GM18868 (cell line): ENCODE measurements at regions not wholly inside any gene's neighbourhood (a gene's known extent, or its start where the extent isn't known, plus 50 kb on each side); places are given as distances from the start of the nearest gene placed in this dataset.

Source experiments
- ATAC-seq: cut with Tn5 transposase; IDR thresholded peaks from one replicate; pipeline ENCODE4 v1.9.1; 2021; ENCODE audit warnings: mild to moderate bottlenecking, moderate library complexity; ENCODE audit not compliant: unreplicated experiment

DNA sequence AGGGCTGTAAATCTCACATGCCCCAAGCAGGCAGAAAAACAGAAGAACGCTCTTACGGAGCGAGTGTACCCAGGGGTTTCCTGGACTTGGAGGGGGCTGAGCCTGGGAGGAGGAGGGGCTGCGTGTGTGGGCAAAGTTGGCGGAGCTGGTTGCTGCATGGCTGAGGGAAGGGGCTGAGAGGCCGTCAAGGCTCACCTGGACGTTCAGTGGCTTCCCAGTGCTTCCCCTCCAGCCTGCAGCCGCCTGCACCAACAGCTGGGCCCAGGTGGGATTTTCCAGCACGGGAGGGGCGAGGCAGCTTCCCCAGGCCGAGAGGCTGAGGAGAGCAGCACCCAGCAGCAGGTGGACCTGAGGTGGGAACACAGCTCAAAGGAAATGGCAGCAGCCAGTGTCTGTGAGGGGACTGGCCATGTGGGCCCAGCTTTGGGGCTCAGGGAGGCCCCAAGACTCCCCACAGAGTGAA lies 70.6 kb upstream of the CTDP1 start:
- no peak for ATAC-seq

DNA sequence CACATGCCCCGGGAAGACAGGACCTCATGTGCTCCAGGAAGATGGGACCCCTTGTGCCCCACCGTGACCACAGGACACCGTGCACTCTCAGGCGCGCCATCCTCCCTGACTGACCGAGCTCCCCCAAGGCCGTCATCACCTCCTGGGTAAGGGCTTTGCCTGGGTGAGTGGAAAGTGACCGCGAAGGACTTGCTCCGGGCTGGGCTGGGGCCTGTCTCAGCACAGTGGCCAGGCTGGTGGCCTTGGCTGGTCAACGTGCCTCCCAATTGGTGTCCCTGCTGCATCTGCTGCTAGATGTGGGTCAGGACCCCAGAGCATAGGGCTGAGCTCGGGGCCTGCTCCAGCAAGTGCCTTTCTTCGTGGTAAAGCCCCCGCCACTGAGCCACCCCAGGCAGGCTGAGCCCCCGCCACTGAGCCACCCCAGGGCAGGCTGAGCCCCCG lies 69.7 kb upstream of the CTDP1 start:
- ATAC-seq = no peak

DNA sequence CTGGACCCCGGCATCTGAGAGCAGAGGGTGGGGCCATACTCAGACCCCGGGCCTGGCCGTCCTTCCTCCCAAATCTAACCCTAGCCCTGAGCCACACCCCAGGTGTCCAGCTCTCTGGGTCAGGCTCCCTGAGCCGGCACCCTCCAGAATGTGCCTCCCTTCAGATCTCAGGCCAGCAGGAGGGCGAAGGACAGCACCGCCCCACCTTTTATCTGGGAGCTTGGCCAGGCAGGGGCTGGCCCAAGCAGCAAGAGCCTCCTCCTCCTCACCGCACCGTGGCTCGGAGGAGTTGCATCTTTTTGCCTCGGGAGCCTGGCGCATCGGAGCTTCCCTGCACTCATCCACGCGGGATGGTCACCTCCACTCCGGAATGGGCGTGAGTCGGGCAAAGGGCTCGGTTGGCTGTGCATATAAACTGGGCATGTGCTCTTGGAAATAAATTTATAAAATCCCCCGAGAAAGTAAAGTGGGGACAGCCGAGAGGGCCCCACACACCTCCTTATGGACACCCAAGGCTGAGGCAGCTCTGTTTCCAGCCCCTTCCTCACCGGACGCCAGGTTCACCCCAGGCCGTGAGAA lies 69.1 kb upstream of the CTDP1 start:
- no peak for ATAC-seq

DNA sequence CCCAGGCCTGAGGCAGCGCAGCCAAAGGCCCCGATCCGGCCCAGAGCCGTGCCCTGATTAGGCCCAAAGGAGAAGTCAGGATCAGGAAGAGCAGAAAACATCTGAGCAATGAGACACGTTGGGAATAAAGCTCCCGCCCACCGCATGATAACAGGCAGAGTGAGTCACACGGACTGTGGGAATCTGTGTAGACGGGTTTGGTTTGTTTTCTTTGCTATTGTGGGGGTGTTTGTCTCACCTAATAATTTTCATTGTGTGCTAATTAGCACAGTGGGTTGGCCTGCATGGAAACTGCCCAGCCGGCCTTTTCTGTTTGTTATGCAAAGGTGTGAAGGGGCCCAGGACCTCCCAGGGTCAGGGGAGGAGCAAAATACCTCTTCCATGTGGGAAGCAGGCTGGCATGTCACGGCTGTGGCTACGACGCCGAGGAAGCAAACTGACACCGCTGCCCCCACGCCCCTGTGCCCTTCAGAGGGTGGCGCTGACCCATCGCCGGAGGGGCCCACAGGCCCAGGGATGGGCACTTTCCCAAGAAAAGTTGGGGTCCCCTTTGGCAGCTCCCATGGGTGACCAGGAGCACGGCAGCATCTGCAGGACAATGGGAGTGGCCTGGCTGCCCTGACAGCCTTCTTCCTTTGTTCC lies 68.4 kb upstream of the CTDP1 start:
- ATAC-seq = no peak

DNA sequence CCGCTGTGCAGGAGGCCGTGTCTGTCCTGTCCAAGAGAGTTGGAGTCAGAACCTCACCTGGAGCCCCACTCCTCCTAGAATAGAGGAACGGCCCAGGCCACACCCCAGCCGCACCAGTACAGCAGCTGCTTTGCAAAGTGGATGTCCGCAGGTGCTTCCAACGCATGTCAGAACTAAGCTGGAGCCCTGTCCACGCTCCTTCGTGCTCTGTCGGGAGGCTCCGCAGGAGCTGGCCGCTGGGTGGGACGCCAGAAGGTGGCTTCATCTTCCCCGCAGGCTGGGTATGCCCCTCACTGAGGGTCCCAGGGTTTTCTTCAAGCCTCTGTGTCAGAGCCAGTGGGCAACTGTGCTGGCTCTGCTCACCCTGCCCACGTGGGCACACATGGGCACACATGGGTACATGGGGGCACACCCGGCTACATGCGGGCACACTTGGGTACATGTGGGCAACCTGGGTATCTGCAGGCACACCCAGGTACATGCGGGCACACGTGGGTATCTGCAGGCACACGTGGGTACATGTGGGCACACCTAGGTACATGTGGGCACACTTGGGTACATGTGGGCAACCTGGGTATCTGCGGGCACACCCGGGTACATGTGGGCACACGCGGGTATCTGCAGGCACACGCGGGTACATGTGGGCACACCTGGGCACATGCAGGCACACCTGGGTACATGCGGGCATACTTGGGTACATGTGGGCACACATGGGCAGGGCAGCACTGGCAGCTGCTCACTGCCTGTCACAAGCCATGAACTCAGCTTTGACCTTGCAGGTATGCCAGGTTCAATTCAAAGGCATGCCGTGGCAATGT lies 67.1 kb upstream of the CTDP1 start:
- no peak for ATAC-seq

DNA sequence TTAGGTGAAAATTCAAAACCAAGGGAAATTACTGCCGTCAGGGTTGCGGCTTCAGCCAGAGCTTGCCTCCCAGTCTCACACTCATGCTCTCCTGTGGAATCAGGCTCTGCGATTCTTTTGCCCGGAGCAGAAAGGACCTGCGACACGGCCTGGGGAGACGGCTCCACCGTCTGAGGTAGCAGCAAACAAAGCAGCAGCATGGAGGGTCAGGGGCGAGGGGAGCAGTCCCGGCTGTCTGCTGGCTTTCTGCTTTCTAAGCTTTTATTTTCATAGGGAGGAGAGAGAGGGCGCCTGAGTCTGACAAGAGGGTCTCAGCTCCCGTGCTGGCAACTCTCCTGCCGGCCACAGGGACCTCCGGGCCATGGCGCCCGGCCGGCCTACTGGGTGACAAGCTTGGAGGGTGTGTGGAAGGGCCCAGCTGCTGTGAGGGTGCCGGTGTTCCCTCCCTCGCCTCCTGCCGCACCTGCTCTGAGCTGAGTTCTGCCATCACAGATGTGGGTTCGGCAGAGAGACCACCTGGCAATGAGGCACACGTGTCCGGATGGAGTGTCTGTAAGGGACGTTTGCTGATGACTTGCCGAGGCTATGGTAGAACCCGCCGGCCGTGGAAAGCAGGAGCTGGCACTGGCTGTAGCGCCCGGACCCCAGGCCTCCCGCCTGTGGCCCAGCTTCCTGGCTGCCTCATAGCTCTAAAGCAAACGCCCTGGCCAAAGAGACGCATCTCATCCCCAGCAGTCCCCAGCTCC lies 66.2 kb upstream of the CTDP1 start:
- no peak for ATAC-seq

DNA sequence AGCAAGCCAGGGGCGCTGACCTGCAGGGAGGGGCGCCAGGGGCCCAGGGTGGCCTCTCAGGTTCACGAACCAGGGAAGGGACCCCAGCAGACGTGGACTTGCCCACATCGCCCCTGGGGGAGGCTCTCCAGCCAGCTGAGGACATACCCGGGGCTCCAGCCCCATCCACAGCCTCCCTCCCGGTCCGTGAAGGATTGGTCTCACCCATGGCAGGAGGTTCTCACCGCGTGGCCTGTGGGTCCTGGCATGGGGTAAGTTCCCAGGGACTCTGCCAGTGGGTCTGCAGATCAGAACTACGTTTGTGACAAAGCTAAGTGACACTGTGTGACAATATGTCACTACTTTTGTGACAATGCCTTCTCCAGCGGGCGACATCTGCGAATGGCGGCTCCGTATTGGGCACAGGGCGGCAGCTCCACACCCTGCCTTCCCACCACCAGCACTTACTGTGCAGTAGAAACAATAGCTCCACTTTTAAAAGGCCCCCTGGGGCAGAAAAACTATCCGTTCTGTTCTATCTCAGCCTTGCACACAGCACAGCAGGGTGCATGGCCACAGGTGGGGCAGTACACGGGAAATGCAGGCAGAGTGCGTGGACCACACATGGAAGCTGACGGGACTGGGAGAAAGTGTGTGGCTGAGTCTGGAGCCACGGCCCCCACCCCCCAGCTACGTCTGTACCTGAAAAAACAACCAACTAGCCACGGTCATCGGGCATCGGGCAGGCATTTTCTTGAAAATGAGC lies 65.2 kb upstream of the CTDP1 start:
- no peak for ATAC-seq

DNA sequence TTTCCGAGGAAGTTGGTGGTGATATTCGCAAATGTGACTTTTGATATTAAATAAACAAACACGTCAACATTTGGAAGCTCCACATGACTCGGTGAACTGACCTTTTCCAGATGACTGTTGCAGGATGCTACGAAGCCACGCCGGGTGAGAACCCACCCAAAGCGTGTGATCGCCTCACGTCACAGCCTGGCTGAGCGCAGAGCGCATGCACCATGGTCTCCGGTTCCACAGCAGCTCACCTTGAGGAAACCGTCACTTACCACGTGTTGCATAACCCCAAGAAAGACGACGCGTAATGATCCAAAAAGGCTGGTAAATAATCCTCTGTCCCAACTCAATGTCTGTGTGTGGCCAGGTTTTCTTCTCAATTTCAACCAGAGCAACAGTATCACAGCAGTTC lies 64.5 kb upstream of the CTDP1 start:
- no peak for ATAC-seq

DNA sequence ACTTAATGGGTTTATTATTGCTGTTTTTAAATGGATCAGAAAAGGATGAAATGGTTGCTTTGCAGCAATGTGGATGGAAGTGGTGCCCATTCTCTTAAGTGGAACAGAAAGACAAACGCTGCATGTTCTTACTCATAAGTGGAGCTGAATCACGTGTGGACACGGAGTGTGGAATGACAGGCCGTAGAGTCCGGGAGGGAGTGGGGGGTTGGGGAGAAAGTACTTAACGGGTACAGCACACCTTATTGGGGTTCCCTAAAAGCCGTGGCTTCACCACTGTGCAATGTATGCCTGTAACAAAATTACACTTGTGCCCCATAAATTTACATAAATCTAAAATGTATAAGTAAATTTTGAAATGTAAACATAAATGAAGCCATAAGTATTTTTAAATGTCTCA lies 64.0 kb upstream of the CTDP1 start:
- ATAC-seq = no peak

DNA sequence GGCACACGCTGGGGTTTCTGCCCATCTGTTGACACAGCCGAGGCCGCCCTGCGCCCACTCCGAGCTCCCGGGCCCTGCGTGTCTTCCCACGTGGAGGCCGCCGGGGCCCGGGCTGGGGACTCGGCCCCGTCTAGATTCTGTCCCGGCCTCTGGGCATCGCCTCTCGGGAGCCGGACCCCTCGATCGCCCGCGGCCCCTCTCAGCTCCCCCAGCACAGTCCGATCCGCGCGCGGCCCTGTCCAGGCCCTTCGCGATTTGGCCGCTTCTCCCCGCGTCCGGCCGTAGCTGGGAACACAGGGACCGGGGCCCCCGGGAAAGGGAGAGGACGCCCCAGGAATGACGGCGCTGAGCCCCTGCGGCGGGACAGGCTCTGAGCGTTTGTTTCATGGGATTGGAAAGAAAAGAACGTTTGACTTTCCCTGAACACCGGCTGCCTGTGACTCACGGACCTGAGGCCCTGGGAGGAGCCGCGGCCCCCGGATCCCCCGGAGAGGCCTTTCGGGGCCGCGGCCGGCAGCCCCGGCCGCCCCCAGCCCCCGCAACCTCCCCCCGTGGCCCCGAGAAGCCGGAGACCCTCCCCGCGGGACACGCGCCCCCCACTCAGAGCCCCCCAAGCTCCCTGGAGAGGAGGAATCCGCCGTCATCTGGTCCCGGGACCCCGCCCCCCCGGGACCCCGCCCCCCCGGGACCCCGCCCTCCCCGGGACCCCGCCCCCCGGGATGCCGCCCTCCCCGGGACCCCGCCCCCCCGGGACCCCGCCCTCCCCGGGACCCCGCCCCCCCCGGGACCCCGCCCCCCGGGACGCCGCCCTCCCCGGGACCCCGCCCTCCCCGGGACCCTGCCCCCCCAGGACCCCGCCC lies 62.7 kb upstream of the CTDP1 start:
- ATAC-seq = no peak

DNA sequence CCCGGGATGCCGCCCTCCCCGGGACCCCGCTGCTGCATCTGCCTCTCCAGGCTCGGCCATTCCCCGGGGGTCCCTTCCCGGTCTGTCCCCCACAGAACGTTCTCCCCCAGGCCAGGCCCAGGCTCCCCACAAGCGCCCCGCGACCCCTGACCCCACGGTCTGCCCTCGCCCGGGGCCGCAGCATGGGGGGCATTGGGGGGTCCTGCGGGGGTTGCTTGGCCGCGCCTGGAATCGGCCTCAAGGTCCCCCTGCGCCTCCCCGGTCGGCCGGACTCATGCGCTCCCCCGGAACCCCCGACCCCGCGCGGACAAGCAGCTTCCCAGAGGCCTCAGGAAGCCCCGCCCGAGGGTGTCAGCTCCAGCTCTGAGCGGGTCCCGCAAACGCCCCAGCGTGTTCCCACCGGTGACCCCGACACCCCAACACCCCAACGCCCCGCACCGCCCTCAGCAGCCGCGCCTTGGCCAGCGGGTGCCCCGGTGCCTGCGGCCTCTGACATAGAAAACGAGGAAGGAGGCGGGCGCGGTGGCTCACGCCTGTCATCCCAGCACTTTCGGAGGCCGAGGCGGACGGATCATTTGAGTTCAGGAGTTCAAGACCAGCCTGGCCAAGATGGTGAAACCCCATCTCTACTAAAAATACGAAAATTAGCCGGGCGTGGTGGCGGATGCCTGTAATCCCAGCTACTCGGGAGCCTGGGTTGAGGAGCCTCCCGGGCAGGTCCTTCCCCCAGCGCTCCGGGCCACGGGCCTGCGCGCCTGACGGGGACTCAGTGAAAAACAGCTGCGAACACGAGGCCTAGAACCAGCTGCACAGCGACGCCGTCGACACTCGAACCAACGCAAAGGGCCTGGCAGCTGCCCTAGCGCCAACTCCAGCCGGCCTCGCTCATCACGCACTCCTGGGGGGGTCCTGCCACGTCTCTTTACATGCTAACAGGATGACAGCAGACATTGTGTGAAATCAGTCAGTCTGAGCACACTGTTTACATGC lies 61.8 kb upstream of the CTDP1 start:
- ATAC-seq = no peak

DNA sequence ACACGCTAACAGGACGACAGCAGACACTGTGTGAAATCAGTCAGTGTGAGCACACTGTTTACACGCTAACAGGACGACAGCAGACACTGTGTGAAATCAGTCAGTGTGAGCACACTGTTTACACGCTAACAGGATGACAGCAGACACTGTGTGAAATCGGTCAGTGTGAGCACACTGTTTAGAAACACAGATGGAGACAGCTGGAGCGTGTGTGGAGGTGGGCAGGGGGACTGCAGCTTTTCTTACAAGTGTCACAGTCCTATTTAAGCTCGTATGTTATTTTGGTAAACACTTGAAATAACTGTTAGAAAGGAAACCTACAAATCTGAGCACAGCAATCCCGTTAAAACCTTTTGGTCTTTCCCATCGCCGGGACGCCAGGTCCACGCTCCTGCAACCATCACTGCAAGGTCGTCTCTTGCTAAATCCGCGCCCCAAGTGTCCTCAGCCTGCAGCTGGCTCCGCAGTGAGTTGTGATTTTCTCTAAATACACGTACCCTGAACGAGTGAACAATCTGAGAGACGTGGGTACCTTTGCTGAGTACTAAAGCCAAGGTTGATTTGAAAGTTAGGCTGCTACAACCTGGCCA lies 58.9 kb upstream of the CTDP1 start:
- no peak for ATAC-seq

DNA sequence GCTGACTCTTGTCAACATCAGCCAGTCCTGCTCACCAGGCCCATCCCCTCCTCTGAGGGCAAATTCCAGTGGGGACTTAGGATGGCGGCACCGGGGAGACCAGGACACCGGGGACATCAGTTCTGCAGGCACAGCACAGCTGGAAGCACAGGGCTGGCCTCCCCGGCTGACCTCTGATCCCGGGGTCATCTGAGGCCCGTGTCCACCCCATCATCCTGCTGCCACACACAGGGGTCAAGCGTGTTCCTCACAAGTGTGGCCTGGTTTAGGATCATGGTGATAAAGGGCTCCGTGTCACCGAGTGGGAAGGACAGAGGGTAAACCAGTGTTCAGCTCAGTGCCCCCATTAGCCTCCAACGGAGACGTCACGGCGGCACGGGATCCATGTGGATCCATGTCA lies 58.1 kb upstream of the CTDP1 start:
- no peak for ATAC-seq

DNA sequence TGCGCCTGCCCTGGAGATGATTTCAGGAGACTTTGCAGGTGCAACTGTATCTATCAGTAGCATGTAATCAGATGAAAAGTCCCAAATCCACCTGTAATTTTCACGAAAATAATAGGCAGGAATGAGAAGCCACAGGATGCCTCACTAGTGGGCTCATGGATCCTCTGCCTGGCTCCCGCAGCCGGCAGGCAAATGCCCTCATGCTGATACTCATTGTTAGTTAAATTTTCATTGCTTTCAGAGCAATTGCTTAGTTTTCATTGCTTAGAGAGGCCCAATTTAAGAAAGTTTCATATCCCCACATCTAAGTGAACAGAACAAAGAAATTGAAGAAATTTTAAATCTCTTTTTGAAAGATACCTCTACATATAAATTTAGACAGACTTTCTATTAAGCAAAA lies 57.6 kb upstream of the CTDP1 start:
- no peak for ATAC-seq

DNA sequence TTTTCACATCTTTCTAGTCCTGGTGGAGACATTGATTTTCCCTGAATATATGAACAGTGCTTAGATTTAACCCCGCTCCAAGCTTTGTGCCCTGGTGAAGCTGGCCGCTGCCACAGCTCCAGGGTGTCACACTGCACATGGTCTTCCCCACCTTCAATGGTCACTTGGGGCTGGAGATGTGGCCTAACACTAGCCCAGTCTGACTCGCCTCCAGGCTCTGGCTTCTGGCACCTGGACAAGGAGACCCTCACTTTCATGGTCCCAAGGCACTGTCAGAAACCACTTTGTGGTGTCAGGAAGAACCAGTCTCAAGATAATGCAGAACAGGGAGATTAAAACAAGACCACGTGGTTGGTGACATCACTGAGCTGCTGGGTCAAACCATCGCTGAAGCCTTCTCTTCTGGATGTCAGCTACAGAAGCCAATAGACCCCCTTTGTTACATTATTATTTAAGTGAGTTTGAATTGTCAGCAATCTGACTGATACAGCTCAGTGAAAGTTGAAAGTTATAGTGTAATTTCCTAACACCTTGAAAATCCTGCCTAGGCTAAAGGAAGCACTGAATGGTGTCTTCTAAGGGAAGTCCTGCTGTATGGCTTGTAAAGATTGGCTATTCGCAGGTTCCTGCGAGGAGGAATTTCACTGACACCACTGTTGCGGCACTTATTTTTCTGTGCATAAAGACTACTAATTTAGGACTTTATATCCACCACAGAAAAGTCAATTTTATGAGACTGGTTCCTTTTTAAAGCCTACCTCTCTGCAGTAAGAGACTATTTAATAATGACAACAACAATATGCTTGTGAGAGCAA lies 55.0 kb upstream of the CTDP1 start:
- peak; percentile 21 for ATAC-seq

DNA sequence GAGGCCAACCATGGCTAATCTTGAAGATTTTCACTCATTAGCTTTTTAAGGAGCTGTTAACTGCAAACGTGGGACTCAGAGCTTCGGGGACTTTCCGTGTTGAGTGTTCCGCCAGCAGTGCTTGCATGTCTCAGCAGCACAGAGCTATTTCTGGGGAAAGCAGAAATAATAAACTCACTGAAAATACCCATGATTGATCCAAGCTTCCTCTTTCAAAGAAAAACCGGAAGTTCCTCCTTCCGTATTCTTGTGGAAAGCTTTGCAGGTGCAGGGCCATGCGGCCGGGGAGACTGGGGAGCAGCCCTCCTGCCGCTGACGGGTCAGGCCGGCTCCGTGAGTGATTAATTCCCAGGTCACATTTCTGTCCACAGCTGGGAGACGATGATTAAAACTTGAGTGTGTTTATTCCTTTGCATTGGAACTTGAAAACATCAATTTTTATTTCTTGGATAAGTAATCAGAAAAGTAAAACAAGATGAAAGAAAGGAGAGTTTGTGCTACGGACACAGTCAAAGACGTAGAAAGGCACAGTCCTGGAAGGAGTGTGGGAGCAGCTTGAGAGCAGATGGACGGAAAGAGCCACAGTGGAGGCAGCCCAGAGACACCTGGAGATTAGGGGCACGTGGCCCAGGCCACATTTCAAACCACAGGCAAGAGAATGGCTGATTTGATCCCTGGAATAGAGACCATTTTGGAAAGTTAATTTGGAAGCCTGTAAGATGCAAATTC lies 54.2 kb upstream of the CTDP1 start:
- ATAC-seq = peak; percentile 89
